ENCODE measurements at regions not wholly inside any gene's neighbourhood (a gene's known extent, or its start where the extent isn't known, plus 50 kb on each side); places are given as distances from the start of the nearest gene placed in this dataset.

DNA sequence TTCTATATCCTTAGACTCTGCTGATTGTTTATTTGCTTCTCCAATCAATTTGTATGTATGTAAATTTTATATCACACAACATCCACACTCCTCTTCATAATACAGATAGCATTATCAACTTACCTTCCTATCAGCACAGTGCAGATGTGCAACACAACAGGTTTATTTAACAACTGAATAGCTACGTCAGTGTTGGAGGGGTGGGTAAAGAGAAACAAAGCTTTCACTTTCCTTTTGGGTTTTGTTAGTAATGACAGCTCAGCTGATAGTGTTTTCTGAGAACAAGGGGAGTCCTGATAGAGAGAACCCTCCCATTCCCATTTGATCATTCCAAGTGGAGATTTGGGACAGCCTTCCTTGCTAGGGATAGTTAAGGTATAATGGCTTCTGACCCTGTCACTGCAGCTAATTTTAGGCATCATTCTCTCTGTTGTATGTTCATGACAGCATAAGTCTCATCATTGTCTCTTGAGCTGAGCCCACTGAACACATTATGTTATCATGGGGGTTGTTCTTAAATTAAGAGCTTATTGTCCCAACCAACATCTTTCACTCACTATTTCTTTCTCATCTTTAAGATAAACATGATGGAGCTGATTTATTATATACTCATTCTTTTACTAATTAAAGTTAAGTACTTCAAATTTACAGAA, 227.7 kb downstream of the GPD2 start:
- DNase-seq (ENCODE audit: low spot score): no peak
- TF ChIP-seq CTCF (IDR thresholded peaks at IDR 0.05): no peak
- no peak for ATAC-seq (ENCODE audit: low FRiP score)

DNA sequence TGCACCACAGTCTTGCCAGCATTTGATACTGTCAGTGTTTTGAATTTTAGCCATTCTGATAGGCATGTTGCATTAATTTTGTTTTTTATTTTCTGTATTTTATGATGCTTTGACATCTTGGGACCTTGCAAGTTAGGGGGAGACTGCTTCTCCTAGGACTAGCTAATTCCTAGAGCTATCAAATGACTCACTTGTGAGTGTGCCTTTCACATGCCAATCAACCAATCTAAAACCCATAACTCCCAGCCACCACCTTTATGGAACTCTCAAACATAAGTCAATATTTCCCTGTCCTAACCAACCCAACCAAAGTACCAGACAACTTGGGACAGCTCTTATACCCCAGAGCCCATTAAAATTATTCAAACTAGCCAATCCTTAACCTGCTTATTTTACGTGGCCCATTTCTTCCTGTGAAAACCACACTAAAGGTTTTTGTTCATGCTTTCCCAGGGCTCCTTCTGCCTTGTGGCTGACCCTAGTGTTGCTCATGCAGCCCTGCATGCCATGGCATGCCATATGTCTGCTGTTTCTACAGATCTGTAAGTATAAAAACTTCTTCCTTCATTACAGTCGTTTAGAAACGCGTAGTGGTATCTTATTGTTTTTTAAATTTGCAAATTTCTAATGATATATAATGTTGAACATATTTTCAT, 230.1 kb downstream of the GPD2 start:
- ATAC-seq (ENCODE audit: low FRiP score): no peak
- DNase-seq (ENCODE audit: low spot score): no peak

DNA sequence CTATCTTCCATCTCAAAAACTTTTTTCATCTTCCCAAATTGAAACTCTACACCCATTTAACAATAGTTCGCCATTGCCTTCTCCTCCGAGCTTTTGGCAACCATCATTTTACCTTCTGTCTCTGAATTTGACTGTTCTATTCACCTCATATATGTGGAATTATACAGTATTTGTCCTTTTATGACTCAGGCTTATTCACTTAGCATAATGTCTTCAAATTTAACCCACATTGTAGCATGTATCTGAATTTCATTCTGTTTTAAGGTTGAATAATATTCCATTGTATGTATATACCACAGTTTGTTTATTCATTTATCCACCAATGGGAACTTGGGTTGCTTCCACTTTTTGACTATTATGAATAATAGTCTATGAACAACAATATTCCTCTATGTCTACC, 233.9 kb downstream of the GPD2 start:
- ATAC-seq (ENCODE audit: low FRiP score): no peak
- no peak for TF ChIP-seq CTCF (IDR thresholded peaks at IDR 0.05)
- DNase-seq (ENCODE audit: low spot score): no peak

More for the DNA sequence above, 230.1 kb downstream of the GPD2 start:
- TF ChIP-seq CTCF (IDR thresholded peaks at IDR 0.05): no peak

- ATAC-seq (ENCODE audit: low FRiP score) (no peak), DNase-seq (ENCODE audit: low spot score) (no peak)
- TF ChIP-seq CTCF (IDR thresholded peaks at IDR 0.05): no peak
Measured at GRCh38 chr2:156671706-156672361, 235.7 kb downstream of the GPD2 start.

DNA sequence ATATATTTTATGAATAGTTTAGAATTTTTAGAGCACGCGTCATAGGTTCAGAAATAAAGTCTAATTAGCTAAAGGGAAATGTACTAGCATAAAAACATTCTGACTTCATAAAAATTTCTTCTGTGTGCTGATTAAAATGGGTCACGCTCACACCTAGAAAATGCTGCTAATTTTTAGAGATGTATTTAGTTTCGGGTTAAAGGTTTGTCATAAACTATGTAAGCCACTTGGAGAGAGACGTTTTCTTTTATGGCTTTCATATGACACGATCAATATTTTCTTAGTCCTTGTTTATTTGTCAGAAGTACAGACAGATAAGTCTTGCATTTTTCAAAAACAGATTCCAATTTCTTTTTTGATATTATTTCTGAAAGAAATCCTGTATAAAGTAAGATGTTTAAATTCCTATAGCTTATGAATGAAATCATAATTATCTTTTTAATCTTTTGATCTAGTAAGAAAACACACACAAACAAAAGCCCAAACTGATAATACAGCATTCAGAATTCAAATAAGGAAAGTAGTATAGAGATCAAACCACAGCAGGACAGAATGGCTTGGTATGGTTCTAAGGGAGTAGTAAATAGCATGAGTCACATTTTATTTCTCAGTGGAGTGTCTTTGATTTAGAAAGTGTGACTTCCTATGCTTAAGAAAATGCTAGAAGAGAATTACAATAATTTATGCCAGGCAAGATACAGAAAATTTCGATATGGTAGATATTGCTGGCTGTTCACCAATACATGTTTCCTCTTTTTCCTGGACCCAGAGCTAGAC, 236.6 kb downstream of the GPD2 start:
- no peak for ATAC-seq (ENCODE audit: low FRiP score)
- no peak for TF ChIP-seq CTCF (IDR thresholded peaks at IDR 0.05)

DNA sequence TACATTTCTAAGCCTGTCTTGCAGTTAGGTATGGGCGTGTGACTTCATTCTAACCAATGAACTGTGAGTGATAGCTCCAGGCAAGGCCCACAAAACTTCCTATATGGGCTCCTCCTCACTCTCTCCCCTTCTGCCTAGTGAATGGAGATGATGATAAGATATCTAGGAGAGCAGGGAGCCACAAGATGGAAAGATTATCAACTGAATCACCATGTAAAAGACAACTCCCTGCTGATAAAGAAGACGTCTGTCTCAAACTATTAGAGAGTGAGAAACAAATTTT, 237.1 kb downstream of the GPD2 start:
- DNase-seq (ENCODE audit: low spot score): no peak
- TF ChIP-seq CTCF (IDR thresholded peaks at IDR 0.05): no peak
- no peak for ATAC-seq (ENCODE audit: low FRiP score)

More for the DNA sequence above, 236.6 kb downstream of the GPD2 start:
- no peak for DNase-seq (ENCODE audit: low spot score)
